Glutamatergic neuron (in vitro differentiated cells): ENCODE measurements at regions not wholly inside any gene's neighbourhood (a gene's known extent, or its start where the extent isn't known, plus 50 kb on each side); places are given as distances from the start of the nearest gene placed in this dataset.

Source experiments
- DNase-seq: peaks from one replicate; pipeline ENCODE4 v3.0.0; 2022
- H3K27ac Mint-ChIP-seq: one replicate; pipeline ENCODE4 v1.8.0; 2020; ENCODE audit warnings: mild to moderate bottlenecking, mixed read lengths, inconsistent platforms; ENCODE audit not compliant: unreplicated experiment
- H3K27me3 Mint-ChIP-seq: one replicate; pipeline ENCODE4 v1.8.0; 2020; ENCODE audit warnings: mild to moderate bottlenecking, moderate library complexity, mixed read lengths, inconsistent platforms; ENCODE audit not compliant: unreplicated experiment
- H3K36me3 Mint-ChIP-seq: one replicate; pipeline ENCODE4 v1.8.0; 2020; ENCODE audit warnings: mild to moderate bottlenecking, mixed read lengths, inconsistent platforms; ENCODE audit not compliant: unreplicated experiment
- H3K4me1 Mint-ChIP-seq: one replicate; pipeline ENCODE4 v1.8.0; 2020; ENCODE audit warnings: mild to moderate bottlenecking, low read depth, mixed read lengths, inconsistent platforms; ENCODE audit not compliant: unreplicated experiment
- H3K4me3 Mint-ChIP-seq: one replicate; pipeline ENCODE4 v1.8.0; 2020; ENCODE audit warnings: mild to moderate bottlenecking, mixed read lengths, inconsistent platforms; ENCODE audit not compliant: unreplicated experiment
- H3K9me3 Mint-ChIP-seq: one replicate; pipeline ENCODE4 v1.8.0; 2020; ENCODE audit warnings: mild to moderate bottlenecking, moderate library complexity, mixed read lengths, inconsistent platforms; ENCODE audit not compliant: unreplicated experiment
- TF ChIP-seq, protein P1 (sequence below): fragments of 200-600 bp; sonication (generic); IDR thresholded peaks from one replicate; pipeline ENCODE4 v1.5.0; 2021; ENCODE audit not compliant: partially characterized antibody, unreplicated experiment

DNA sequence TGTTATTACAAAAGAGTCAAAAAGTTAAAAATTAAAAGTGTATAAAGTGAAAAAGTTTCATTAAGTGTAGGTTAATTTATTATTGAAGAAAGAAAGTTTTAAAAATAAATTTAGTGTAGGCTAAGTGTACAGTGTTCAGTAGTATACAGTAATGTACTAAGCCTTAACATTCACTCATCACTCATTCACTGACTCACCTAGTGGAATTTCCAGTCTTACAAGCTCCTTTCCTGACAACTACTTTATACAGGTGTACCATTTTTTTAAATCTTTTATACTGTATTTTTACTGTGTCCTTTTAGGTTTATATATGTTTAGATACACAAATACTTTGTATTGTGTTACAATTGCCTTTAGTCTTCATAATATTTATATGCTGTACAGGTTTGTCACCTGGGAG, 530.2 kb upstream of the FAM174A start:
- Mint-ChIP-seq H3K4me1 (no peaks in the 10 kb centered on the region), H3K27ac (no peak overlapping the region), H3K4me3 (no peak overlapping the region), H3K9me3 (peaks cover 1% of the 10 kb centered on the region), H3K27me3 (no peaks in the 10 kb centered on the region), H3K36me3 (no peaks in the 10 kb centered on the region)
- no peak for DNase-seq
- TF ChIP-seq, protein P1, sequence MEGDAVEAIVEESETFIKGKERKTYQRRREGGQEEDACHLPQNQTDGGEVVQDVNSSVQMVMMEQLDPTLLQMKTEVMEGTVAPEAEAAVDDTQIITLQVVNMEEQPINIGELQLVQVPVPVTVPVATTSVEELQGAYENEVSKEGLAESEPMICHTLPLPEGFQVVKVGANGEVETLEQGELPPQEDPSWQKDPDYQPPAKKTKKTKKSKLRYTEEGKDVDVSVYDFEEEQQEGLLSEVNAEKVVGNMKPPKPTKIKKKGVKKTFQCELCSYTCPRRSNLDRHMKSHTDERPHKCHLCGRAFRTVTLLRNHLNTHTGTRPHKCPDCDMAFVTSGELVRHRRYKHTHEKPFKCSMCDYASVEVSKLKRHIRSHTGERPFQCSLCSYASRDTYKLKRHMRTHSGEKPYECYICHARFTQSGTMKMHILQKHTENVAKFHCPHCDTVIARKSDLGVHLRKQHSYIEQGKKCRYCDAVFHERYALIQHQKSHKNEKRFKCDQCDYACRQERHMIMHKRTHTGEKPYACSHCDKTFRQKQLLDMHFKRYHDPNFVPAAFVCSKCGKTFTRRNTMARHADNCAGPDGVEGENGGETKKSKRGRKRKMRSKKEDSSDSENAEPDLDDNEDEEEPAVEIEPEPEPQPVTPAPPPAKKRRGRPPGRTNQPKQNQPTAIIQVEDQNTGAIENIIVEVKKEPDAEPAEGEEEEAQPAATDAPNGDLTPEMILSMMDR, result no peak

DNA sequence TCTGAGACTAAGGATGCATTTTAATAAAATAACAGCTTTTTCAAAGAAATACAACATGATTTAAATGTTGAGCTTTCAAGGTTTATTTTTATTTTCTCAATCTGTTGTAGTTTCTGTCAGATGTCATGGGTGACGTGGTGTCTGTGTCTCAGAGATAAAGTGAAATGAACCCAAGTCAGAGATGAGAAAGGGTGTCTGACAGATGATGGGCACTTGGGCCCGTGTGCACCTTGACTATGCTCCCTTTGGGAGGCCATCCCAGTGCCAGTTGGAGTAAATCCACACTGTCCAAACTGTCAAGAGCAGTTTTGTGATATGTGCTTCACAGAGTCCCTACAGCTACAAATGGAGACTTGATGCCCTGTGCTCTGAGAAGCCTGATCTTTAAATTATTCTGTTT, 536.9 kb upstream of the FAM174A start:
- DNase-seq, result no peak
- no peak overlapping the region for H3K27ac Mint-ChIP-seq
- H3K4me1 Mint-ChIP-seq, result no peaks in the 10 kb centered on the region
- H3K4me3 Mint-ChIP-seq, result no peak overlapping the region
- H3K9me3 Mint-ChIP-seq, result no peaks in the 10 kb centered on the region
- no peaks in the 10 kb centered on the region for H3K27me3 Mint-ChIP-seq
- TF ChIP-seq, protein P1, result no peak
- H3K36me3 Mint-ChIP-seq, result no peaks in the 10 kb centered on the region

DNA sequence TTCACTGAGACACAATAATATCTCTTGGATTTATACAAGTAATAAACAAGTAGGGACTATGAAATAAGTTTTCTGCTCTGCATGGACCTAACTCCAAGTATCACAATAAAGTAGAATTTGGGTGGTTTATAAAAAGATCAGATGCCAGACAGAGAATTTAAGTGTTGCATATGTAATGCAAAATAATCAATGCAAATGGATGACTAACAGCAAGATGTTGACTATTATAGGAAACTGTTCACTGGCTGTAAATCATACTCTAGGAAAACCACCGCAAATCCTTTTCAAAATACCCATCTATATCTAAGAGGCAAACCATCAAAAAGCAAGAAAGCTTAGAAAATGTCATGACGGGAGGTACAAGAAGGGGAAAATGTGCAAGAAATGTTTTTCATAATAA, 539.8 kb upstream of the FAM174A start:
- Mint-ChIP-seq H3K36me3 (no peaks in the 10 kb centered on the region), H3K9me3 (no peaks in the 10 kb centered on the region), H3K4me1 (no peaks in the 10 kb centered on the region), H3K27me3 (no peaks in the 10 kb centered on the region), H3K27ac (no peak overlapping the region), H3K4me3 (no peak overlapping the region)
- TF ChIP-seq, protein P1, result no peak
- no peak for DNase-seq

DNA sequence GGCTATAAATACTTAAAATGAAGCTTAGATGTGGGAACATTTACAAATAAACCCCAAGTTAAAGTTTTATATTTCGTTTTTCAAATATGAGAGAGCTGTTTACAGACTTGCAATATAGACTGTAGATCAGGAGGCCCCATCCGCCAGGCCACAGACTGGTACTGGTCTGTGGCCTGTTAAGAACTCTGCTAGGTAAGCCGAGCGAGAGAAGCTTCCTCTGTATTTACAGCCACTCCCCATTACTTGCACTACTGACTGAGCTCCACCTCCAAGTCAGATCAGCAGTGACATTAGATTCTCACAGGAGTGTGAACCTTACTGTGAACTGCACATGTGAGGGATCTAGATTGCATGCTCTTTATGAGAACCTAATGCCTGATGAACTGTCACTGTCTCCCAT, 561.4 kb upstream of the FAM174A start:
- peak overlapping the region; percentile 44 for H3K27ac Mint-ChIP-seq
- H3K27me3 Mint-ChIP-seq, result no peaks in the 10 kb centered on the region
- H3K4me3 Mint-ChIP-seq, result no peak overlapping the region
- no peak for DNase-seq
- H3K36me3 Mint-ChIP-seq, result no peaks in the 10 kb centered on the region
- H3K9me3 Mint-ChIP-seq, result no peaks in the 10 kb centered on the region
- H3K4me1 Mint-ChIP-seq, result peaks cover 2% of the 10 kb centered on the region
- TF ChIP-seq, protein P1, result no peak

DNA sequence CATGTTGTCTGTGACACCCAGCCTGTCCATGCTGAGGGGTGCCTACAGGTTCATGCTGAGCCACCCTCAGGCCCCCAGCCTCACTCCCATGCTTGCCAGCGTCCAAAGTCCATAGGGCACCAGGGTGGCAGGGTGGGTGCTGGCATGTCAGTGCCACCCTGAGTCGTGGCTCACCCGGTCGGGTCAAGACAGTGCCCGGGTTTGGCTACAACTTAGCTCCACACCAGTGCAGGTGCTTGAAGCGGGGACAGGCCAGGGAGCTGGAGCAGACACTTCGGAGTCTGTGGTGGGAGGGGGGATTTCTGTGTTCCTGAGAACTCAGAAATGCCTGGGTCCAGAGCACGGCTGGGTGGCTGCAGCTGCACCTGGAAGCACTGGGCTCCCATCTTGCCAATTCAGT, 579.2 kb upstream of the FAM174A start:
- H3K27ac Mint-ChIP-seq, result no peak overlapping the region
- H3K9me3 Mint-ChIP-seq, result no peaks in the 10 kb centered on the region
- H3K4me1 Mint-ChIP-seq, result no peaks in the 10 kb centered on the region
- DNase-seq, result no peak
- H3K36me3 Mint-ChIP-seq, result no peaks in the 10 kb centered on the region
- TF ChIP-seq, protein P1, result no peak
- no peak overlapping the region for H3K4me3 Mint-ChIP-seq
- H3K27me3 Mint-ChIP-seq, result no peaks in the 10 kb centered on the region
